Stimulated activated CD8-positive, alpha-beta memory T cell treated with anti-CD3 and anti-CD28 coated beads, Interleukin-7, amount 100 ng/mL, for 48 hours (primary cell): ENCODE measurements at regions not wholly inside any gene's neighbourhood (a gene's known extent, or its start where the extent isn't known, plus 50 kb on each side); places are given as distances from the start of the nearest gene placed in this dataset.

Experiments
- DNase-seq, 2 donors: peaks; one replicate each; pipeline ENCODE4 v3.0.0-alpha.2; 2020; ENCODE audit warnings: low read depth in 1 of 2; ENCODE audit errors: extremely low read depth in 1 of 2

DNA sequence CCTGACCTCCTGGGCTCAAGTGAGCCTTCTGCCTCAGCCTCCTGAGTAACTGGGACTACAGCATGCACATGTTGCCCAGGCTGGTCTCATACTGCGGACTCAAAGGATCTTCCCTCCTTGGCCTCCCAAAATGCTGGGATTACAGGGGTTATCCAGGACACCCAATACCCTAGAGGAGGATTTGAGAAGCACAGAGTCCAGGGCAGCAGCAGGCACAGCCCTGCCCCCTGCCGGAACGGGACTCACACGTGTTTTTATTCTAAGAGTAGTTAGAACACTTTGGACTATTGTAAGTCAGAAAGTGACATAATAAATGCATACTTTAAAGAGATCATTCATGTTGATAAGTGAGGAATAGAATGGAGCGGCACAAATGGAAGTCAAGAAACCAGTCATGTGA, 80.2 kb downstream of the C6orf118 start:
- no peak for DNase-seq

DNA sequence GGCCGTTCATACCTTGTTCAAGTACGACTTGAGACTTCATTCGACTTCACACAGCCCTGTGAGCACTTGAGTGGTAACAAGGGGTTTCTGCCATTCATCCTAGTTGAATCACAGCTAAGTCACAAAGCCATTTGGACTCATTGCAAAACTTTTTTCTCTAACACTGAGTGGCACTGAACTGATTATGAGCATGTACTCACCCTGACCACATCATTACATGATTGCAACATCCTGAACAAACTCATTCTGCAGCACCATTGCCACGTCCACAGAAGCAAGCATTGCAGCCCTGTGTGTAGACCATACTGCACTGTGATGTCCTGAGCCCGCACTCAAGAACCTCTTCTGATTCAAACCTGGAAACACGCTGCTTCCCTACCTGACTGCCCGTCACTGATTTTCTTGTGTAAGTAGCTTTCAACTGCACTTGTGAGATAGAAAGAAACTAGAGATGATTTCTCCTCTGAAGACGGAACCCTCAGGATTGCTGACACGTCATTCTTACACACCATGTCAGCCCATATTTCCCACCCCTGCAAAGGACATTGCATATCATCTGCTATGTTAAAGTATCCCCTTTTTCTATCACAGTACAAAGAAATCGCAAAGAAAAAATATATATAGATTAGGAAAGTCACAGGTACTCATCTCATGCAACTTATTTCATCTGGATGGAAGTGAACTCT, 81.6 kb downstream of the C6orf118 start:
- no peak for DNase-seq

DNA sequence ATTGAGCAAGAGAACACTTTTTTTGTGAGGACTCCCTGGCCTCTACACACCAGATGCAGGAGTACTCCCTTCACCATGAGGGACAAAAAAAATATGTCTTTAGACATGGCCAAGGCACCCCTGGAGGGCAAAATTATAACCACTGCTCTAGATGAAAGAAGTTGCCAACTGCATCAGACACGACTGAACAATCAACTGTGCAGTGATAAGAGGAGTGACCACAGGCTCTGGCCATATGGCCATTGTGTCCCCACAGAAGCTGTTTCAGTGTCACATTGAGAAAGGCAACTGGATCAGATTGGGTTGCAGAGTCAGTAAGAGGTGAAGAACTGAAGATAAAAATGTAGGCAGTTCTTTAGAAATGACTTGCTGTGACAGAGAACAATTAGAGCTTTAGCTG, 85.7 kb downstream of the C6orf118 start:
- DNase-seq: no peak

DNA sequence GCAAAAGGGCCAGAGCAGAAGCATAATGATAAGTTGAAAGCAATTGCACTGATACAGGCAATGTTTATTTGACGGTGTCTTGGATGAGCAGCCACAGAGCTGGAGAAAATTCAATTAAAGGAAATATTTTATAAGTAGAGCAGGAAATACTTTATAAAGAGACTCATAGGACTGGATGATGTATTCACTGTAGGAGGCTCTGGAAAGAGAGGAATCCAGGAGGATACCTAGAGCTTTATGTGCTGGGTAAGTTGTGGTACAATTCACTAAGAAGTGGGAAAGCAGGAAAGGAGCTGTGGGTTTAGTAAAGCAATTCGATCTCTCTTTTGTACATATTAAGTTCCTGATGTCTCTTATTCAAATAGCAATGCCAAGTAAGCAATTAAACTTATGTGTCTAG, 86.3 kb downstream of the C6orf118 start:
- no peak for DNase-seq

DNA sequence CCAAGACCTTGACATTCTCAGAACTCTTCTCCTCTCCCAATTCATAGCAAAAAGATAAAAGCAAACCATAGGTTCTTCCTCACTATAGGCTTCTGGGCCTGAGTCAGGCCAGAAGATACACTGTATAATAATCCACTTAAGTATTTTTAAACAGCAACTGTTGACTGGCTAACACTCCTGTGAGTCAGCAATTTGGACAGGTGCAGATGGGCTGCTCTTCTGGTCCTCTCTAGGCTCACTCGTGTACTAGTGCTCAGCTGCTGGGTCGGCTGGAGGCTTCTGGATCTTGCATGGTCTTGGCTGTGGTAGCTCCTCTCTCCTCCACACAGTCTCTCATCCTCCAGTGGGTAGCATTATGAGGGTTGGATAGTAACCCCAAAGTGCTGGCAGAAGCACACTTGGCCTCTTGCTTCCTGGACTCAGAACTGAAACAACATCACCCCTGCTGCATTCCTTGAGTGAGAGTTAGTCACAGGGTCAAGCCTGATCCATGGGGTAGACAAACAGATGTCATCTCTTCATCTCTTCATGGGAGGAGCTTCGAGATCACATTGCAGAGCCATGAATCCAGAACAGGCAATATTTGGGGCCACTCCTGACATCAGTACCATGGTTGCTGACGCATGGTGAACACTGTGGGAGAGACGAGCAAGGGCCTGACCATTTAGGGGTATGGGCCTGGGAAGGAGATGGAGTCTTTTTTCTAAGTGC, 86.9 kb downstream of the C6orf118 start:
- no peak for DNase-seq

DNA sequence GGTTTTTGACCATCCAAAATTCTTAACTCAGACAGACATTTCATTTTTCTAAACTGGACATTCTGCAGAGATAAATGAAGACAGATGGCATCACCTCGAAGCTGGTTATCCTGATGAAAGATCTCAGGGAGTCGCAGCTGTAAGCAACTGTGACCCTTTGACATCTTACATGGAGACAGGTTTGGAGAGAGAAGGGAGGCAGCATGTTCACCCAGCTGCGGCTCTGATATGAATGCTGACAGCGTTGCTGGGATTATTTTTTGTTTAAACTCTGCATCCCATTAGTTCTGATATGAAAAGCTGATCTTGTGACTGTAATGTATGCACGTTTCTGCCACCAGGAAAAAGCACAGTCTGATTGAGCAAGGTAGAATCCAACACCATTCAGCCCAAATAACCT, 89.4 kb downstream of the C6orf118 start:
- DNase-seq: no peak

DNA sequence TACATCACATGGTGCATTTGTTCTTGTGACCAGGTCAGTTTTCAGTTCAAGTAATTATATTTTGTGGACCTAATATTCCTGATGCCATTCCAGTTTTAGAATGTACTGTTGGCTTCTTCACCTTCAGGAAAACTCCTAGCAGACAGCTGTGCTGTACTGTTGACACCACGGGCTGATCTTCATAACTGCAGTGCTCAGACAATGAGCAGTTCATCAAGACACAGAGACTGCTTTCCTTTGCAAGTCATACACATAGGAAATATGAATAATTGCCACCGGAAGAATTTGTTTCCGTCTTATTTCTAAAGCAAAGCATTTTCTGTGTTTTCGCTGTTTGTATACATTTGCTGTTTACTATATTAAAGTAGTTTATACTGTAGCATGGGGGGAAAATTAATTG, 89.8 kb downstream of the C6orf118 start:
- DNase-seq: no peak

DNA sequence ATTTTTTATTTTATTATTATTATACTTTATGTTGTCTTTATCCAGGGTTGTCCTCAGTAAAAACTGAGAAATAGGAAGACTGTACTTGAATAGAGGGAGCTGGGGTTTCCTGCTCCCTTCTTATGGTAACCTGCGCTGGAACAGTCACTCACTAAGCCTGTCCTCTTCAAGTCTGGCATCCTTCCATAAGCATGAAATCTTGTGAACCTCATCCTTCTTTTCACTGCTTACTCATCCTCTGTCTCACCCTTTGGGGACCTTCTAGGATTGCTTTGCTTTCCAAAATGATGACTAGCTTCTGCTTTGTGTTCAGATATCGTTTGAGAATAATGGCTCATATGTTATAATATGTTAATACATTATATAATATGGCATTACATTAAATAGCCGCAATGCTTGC, 90.6 kb downstream of the C6orf118 start:
- no peak for DNase-seq

DNA sequence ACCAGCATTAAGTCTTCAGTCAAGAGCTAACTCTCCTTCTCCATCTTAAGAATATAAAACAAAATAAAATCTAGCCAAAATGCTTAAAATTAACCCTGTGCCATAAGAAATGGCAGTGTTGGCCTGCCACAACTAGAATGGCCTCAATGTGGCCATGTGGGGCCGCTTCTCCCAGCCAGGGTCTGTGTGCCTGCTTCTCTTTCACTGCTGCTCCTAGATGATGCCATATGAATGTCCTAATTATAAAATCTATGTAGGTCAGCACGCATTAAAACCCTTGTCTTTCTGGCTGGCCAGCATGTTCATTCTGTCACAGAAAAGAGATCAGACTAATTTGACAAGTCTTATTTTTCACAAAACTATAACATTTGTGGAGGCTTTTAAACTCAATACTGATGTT, 102.6 kb downstream of the C6orf118 start:
- no peak for DNase-seq

DNA sequence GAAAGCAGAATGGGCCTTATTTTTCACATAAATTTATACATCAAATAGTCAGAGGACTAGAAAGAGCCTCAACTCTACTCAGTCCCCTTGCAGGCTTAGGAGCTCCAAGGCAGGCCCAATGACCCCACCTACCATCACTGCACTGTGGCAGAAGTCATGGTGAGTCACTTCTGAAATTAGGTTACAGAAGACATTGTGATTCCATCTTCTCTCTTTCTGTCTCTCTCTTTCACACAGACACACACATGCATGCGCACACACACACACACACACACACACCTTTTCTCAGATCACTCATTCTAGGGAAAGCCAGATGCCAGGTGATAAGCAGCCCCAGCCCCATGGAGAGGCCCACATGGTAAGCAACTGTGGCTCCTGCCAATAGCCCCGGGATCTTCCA, 103.8 kb downstream of the C6orf118 start:
- no peak for DNase-seq

DNA sequence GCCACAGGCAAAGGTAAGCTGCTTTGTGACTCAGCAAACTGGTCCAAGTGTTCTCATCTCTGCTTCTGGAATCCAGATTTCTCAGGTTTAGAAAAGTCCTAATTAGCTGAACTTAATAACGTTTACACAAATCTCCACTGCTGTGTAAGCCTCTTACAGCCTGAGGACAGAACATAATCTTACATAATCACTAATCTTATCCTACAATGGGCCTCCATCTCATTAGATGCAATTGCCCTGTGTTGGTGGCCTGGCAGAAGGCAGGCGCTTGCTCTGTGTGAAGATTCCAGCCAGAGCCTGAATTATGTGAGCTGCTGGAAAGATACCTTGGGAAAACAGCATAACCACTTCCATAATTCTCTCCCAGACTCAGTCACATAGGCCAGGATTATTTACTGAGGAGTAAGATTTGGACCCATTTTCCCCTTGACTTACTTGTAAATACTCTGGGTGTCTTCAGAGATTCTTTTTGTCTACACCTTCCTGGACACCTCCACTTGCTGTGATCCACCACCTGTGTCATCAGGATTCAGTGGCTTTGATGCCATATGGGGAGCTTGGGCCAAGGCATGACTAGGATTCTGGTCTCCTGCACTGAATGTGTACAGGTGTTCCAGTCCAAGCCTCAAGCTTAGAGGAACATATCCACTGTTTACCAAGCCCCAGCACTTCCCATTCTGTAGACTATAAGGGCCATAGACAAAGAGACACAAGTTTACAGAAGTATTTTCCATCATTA, 104.4 kb downstream of the C6orf118 start:
- DNase-seq: no peak

DNA sequence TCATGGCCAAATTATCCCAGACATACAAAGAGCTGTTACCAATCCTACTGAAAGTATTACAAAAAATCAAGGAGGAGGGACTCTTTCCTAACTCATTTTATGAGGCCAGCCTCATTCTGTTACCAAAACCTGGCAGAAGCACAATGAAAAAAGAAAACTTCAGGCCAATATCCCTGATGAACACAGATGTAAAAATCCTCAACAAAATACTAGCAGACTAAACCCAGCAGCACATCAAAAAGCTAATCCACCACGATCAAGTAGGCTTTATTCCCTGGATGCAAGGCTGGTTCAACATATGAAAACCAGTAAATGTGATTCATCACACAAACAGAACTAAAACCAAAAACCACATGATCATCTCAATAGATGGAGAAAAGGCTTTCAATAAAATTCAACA, 109.2 kb downstream of the C6orf118 start:
- no peak for DNase-seq

DNA sequence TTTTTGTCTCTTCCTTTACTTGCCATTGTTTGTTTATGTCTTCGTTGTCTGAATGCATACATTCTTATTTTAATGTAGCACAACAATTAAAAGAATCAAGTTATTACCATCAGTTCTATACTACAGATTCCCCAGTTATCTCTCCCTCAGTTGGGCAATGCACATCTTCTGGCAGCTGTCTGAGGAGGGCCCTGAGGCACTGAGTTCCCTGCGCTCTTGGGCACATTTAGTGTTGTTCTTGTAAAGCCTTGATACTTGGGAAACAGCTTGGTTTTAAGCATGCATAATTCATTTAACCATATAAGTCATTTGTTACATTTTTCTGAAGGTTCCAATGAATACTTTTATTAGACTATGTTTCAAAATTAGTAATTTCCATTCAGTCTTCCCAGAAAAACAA, 117.9 kb downstream of the C6orf118 start:
- no peak for DNase-seq

DNA sequence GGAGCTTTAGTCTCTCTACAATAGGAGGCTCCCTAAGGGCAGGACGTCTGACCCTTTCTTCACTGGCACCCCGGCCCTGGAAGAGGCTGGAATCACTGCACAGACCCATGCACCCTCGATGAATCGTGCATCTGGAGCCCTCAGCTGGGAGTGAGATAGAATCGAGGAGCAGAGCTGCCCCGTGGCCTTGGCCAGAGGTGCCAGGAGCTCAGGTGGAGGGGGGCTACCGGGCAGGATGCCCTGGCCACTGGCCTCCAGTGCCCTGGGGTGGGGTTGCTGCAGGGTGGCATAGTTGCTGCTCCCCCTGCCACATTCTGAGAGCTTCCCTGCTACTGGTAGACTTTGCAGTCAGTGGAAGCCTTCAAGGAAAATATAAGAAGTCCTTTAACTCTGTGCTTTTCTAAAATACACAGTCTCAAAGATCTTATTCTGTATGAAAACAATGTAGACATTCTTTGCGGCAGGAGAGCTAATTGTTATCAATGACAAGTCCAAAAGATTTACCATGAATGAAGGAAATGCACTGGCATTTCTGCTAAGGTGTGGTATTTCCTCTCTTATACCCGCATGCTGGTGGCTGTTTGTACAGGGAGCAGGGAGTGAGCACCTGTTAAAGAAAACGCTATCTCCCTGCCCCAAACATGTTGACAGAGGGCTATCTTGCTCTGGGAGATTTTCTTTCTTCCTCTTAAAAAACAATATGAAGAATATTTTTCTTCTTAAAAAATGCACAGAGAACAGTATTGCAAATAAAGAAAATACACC, 122.8 kb downstream of the C6orf118 start:
- no peak for DNase-seq

DNA sequence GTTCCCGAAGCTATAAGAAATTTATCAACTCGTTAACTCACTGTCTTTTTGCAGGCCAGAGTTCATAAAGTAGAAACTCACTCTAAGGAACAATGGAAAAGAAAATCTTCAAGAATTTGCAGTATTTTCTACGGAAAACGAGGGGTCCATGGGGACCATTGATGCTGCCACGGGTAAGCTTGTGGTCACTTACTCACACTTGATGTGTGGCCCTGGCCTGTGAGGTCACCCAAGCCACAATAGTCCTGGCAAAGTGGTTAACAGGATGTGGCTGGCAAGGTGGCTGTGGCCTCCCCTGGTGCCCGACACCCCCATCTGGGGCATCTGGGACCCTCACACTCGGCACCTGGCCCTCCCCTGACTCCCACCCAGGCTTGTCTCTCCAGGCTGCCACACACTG, 123.4 kb downstream of the C6orf118 start:
- no peak for DNase-seq

DNA sequence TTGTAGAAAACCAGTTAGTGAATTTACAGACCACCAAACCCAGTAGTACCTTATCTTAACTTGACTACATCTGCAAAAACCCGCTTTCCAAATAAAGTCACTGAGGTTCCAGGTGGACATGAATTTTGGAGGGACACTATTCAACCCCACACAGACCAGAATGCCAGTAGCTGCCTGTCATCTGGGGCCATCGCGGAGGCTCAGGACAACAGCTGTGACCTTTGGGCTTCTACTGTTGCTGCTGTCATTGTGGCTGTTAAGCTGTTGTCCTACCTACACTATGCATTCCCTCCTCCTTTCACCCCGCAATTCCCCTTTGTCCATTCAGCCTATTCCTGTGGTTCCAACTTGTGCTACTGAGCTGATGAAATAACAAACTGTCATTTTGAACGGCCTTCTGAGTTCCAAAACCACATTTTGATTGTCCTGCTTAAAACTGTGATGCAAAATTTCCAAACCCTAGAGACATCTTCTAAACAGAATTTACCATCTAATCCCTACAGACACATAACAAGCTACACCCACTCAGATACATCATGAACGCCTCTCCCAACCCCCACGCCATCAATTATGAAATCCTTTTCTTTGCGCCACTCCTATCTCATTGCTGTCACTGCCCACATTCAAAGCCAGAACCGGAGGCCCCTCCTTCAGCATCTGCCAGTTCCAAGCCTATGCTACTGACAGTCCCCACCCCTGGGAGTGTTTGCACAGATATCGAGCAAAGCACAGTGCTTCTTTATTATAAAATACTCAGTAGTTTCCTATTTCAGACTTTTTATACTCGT, 125.0 kb downstream of the C6orf118 start:
- DNase-seq: no peak

DNA sequence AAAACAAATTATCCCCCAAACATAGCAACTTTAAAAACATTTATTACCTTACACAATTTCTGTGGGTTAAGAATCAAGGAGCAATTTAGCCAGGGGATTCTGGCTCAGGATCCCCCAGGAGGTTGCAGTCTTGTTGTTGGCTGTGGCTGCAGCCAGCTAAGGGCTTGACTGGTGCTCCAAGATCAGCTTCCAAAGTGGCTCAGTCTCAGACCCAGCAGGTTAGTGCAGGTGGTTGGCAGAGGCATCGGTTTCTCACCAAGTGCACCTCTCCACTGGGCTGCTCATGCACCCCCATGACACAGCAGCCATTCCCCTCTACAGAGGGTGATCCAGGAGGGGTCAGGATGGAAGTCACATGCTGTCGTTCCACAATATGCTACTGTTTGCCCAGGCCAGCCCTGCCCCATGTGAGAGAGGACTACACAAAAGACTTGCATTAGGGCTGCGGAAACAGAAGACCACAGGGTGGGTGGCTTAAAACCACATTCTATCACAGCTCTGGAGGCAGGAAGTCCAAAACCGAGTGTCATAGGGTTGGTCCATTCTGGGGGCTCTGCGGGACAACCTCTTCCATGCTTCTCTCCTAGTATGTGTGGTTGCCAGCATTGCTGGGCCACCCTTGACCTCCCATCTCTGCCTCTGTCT, 125.8 kb downstream of the C6orf118 start:
- no peak for DNase-seq

DNA sequence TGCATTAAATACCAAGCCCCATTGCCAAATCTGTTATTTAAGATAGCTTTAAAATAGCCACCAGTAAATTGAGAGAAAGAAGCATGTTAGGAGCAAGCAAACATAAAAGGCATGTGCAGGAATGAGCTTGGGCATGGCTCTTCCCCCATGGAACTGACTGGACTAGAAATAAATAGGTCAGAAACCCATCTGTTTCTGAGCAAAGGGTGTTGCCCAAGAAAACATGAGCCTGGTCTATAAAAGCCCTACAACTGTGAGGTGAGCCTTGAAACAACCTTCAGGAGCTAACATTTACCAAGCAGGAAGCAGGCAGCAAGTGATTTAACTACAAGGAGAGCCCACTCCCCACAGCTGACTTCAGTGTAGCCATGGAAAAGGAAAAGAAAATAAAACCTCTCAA, 126.3 kb downstream of the C6orf118 start:
- DNase-seq: no peak

DNA sequence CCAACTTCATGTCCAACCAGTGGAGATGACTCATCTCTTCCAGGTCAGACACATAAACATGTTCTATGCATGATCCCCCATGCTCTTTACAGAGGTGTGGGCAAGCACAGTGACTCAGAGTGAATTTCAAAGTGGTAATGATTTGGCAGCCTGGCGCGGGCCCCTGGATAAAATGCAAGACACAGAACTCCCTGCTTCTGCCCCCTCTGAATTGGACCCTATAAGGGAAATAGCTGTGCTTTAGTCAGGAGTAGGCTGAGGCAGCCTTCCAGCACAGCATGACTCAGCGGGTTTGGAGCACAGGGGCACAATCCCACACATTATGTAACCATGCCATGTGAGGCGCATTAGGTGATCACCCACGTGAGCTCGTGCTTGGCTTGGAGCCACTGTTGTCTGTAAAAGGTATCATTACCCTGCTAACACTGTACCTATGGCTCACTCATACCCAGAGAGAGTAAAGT, 127.4 kb downstream of the C6orf118 start:
- DNase-seq: no peak

DNA sequence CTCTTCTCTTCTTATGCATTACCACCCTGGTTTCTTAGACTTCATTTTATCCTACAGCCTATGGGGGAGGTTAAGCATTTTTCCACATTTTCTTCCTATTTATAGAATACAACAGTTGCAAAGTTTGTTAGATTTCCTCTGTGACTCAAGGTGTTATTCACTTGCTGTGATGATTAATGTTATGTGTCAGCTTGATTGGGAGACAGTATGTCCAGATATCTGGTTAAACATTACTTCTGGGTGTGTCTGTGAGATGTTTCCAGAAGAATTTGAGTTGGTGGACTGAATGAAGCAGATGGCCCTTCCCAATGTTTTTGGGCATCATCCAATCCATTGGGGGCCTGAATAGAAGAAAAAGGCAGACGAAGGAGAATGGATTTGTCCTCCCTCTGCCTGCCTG, 131.3 kb downstream of the C6orf118 start:
- no peak for DNase-seq
